Stomach (tissue), 8 donors: ENCODE measurements at regions not wholly inside any gene's neighbourhood (a gene's known extent, or its start where the extent isn't known, plus 50 kb on each side); places are given as distances from the start of the nearest gene placed in this dataset.

ENCODE experiments used
- DNase-seq, 2 donors: peaks; one replicate each; pipeline versions ENCODE4 v3.0.0 to v3.0.0-alpha.2; 2013 to 2019
- H3K27ac ChIP-seq, 5 donors: fragments of 200-600 bp in 4 of 5; sonication (generic) in 4 of 5; one replicate each; pipeline ENCODE4 v1.5.1; 2013 to 2019; ENCODE audit warnings: mild to moderate bottlenecking in 1 of 5, moderate library complexity in 1 of 5
- H3K27me3 ChIP-seq, 3 donors: fragments of 200-600 bp; sonication (generic); one replicate each; pipeline ENCODE4 v1.5.1; 2017 to 2019; ENCODE audit warnings: mixed run types in 1 of 3
- H3K36me3 ChIP-seq, 4 donors: fragments of 200-600 bp; sonication (generic); 1 replicate in 3 of 4; 2 replicates in 1 of 4; pipeline ENCODE4 v1.5.1; 2016 to 2019
- H3K4me1 ChIP-seq, 4 donors: fragments of 200-600 bp; sonication (generic); one replicate each; pipeline ENCODE4 v1.5.1; 2016 to 2019
- H3K4me3 ChIP-seq, 4 donors: fragments of 200-600 bp; sonication (generic) in 3 of 4; one replicate each; pipeline ENCODE4 v1.5.1; 2016 to 2019; ENCODE audit warnings: mild to moderate bottlenecking in 1 of 4
- H3K9me3 ChIP-seq, 4 donors: fragments of 200-600 bp; sonication (generic); one replicate each; pipeline ENCODE4 v1.5.1; 2016 to 2019
- CTCF ChIP-seq, 7 experiments: fragments of 450-650 bp in 4 of 7; fragments of 200-600 bp in 3 of 7; sonication (generic) in 3 of 7; IDR thresholded peaks; one replicate each; pipeline ENCODE4 v1.5.1; 2016 to 2019; ENCODE audit warnings: antibody characterized with exemption in 7 of 7, control low read depth in 2 of 7, mild to moderate bottlenecking in 1 of 7
- EP300 ChIP-seq: sonication (generic); formaldehyde crosslinking; IDR thresholded peaks from one replicate; pipeline ENCODE4 v1.6.1; 2017; ENCODE audit warnings: antibody characterized with exemption
- POLR2A ChIP-seq, 4 donors: fragments of 450-650 bp; IDR thresholded peaks; one replicate each; pipeline ENCODE4 v1.6.1; 2016; ENCODE audit warnings: antibody characterized with exemption in 4 of 4, control low read depth in 2 of 4, mild to moderate bottlenecking in 1 of 4, moderate library complexity in 1 of 4
- POLR2AphosphoS5 ChIP-seq, 3 donors: sonication (generic); formaldehyde crosslinking; IDR thresholded peaks; one replicate each; pipeline ENCODE4 v1.6.1; 2016; ENCODE audit warnings: antibody characterized with exemption in 3 of 3
- WGBS, 5 donors: extraction: QIAGEN DNeasy Blood & Tissue Kit in 3 of 5; methylation state at CpG; one replicate each; pipeline versions ENCODE4 v1.1.5 to v1.1.7; 2013 to 2018; 5-methylcytosine and 5-hydroxymethylcytosine counted together
- intact Hi-C: fragments of 100-400 bp; cut with DNase I; formaldehyde crosslinking; loops from one replicate; pipeline ENCODE4 v1.15.1; 2023; ENCODE audit warnings: low total_unique reads
- donor health status: healthy with polysubstance abuse.
- donor health status: Bipolar disorder and iron deficiency.
- donor health status: healthy.

- H3K27me3 ChIP-seq, result no peaks in the 10 kb centered on the region
- 71 to 91% (median 86%) methylated on average over 2 of the region's 2 CpGs for WGBS, 5 donors
- H3K4me1 ChIP-seq, result no peaks in the 10 kb centered on the region
- no peak overlapping the region for H3K4me3 ChIP-seq
- no peak for TF ChIP-seq POLR2AphosphoS5 (IDR thresholded peaks at IDR 0.05)
- no peaks in the 10 kb centered on the region for H3K9me3 ChIP-seq
- no peaks in the 10 kb centered on the region for H3K36me3 ChIP-seq
- intact Hi-C loops, result no loop called here
- H3K27ac ChIP-seq, result no peak overlapping the region
- DNase-seq, result no peak
Measured at GRCh38 chr4:54581807-54582206, 76.0 kb upstream of the KIT start.

GRCh38 chr4:54585321-54586000 lies 72.3 kb upstream of the KIT start:
- no peaks in the 10 kb centered on the region for H3K27me3 ChIP-seq
- no peaks in the 10 kb centered on the region for H3K36me3 ChIP-seq
- intact Hi-C loops, result no loop called here
- no peak for DNase-seq
- 90 to 95% (median 92%) methylated on average over 8 of the region's 8 CpGs for WGBS, 5 donors
- H3K9me3 ChIP-seq, result no peaks in the 10 kb centered on the region
- H3K4me1 ChIP-seq, result no peaks in the 10 kb centered on the region
- TF ChIP-seq POLR2AphosphoS5 (IDR thresholded peaks at IDR 0.05), result no peak
- TF ChIP-seq POLR2A (IDR thresholded peaks at IDR 0.05), result no peak
- TF ChIP-seq EP300, result no peak
- no peak for TF ChIP-seq CTCF (IDR thresholded peaks at IDR 0.05)
- H3K4me3 ChIP-seq, result no peak overlapping the region
- no peak overlapping the region for H3K27ac ChIP-seq

- peak overlapping the region in 3 of 5 donors; percentile 11 to 31 (median 30) for H3K27ac ChIP-seq
- intact Hi-C loops, result no loop called here
- 48 to 64% (median 61%) methylated on average over 5 of the region's 5 CpGs for WGBS, 5 donors
- peak in 1 of 2 donors; percentile 30 for DNase-seq
- no peaks in the 10 kb centered on the region for H3K36me3 ChIP-seq
- no peak overlapping the region for H3K4me3 ChIP-seq
- no peak for TF ChIP-seq POLR2A (IDR thresholded peaks at IDR 0.05)
- peak in 1 of 3 donors; percentile 31 for TF ChIP-seq POLR2AphosphoS5 (IDR thresholded peaks at IDR 0.05)
- TF ChIP-seq CTCF (IDR thresholded peaks at IDR 0.05), result no peak
- TF ChIP-seq EP300, result no peak
- no peaks in the 10 kb centered on the region for H3K4me1 ChIP-seq
- no peaks in the 10 kb centered on the region for H3K9me3 ChIP-seq
- no peaks in the 10 kb centered on the region for H3K27me3 ChIP-seq
Measured at GRCh38 chr4:54586320-54586955, 71.3 kb upstream of the KIT start.

- H3K27ac ChIP-seq, result peak overlapping the region in 1 of 5 donors; percentile 11
- no peaks in the 10 kb centered on the region for H3K36me3 ChIP-seq
- H3K4me1 ChIP-seq, result no peaks in the 10 kb centered on the region
- no peak overlapping the region for H3K4me3 ChIP-seq
- TF ChIP-seq EP300 (no peak), CTCF (IDR thresholded peaks at IDR 0.05) (no peak), POLR2A (IDR thresholded peaks at IDR 0.05) (no peak), POLR2AphosphoS5 (IDR thresholded peaks at IDR 0.05) (no peak)
- H3K27me3 ChIP-seq, result no peaks in the 10 kb centered on the region
- no peak for DNase-seq
- intact Hi-C loops, result no loop called here
- WGBS, 5 donors, result 80 to 87% (median 86%) methylated on average over 2 of the region's 2 CpGs
- H3K9me3 ChIP-seq, result no peaks in the 10 kb centered on the region
Measured at GRCh38 chr4:54587107-54587891, 70.5 kb upstream of the KIT start.
